ENCODE measurements at regions not wholly inside any gene's neighbourhood (a gene's known extent, or its start where the extent isn't known, plus 50 kb on each side); places are given as distances from the start of the nearest gene placed in this dataset.

GRCh38 chr14:44863271-44863670 is 98.5 kb downstream of the KLHL28 start:
- TF ChIP-seq FOXA1 (IDR thresholded peaks at IDR 0.05) (no peak), SP1 (IDR thresholded peaks at IDR 0.05) (no peak), TARDBP (IDR thresholded peaks at IDR 0.05) (no peak), ZNF384 (IDR thresholded peaks at IDR 0.05) (no peak), BHLHE40 (IDR thresholded peaks at IDR 0.05; ENCODE audit: borderline replicate concordance) (no peak)

Measured in HEK293T (cell line).